ENCODE measurements at regions not wholly inside any gene's neighbourhood (a gene's known extent, or its start where the extent isn't known, plus 50 kb on each side); places are given as distances from the start of the nearest gene placed in this dataset.

GRCh38 chr7:89232-90019 lies 102.9 kb upstream of the FAM20C start:
- CTCF ChIA-PET, result interaction anchor here (0.7 kb wide), 1 partner anchor 30 kb away, joined by 3 read pairs; no protein-coding TSS in a partner anchor
- Histone ChIP-seq H3K36me3 (ENCODE audit: control insufficient read depth in 4 of 4, insufficient read depth in 4 of 4, low read length in 3 of 4) (no peaks in the 10 kb centered on the region), H3K4me3 (ENCODE audit: control insufficient read depth in 1 of 7, extremely low read depth in 1 of 7, insufficient read depth in 4 of 7, low read depth in 2 of 7, low read length in 6 of 7) (no peak overlapping the region), H3K27me3 (replicated peaks in 2 of 5; ENCODE audit: control insufficient read depth in 4 of 5, insufficient read depth in 5 of 5, low read length in 4 of 5) (no peaks in the 10 kb centered on the region), H3K4me1 (ENCODE audit: control extremely low read depth in 1 of 4, control insufficient read depth in 4 of 4, insufficient read depth in 4 of 4, low read length in 3 of 4) (peaks cover 0 to 24% (median 15%) of the 10 kb centered on the region in 4 experiments), H3K27ac (ENCODE audit: insufficient read depth in 1 of 2, low read depth in 1 of 2, low read length in 2 of 2, poor library complexity in 1 of 2, severe bottlenecking in 2 of 2) (no peak overlapping the region), H3K9me3 (ENCODE audit: control extremely low read depth in 1 of 5, control insufficient read depth in 4 of 5, insufficient read depth in 2 of 5, low read depth in 1 of 5, low read length in 4 of 5) (no peaks in the 10 kb centered on the region)
- 84% methylated on average over 7 of the region's 9 CpGs for WGBS (ENCODE audit: insufficient coverage)
- peak; percentile 54 to 96 (median 88) for DNase-seq
- POLR2A ChIA-PET, result interaction anchor here (0.6 kb wide), 1 partner anchor 18 kb away, joined by 3 read pairs; no protein-coding TSS in a partner anchor

GRCh38 chr7:90111-91063 lies 102.0 kb upstream of the FAM20C start:
- Histone ChIP-seq H3K27me3 (replicated peaks in 2 of 5; ENCODE audit: control insufficient read depth in 4 of 5, insufficient read depth in 5 of 5, low read length in 4 of 5) (no peaks in the 10 kb centered on the region), H3K4me1 (ENCODE audit: control extremely low read depth in 1 of 4, control insufficient read depth in 4 of 4, insufficient read depth in 4 of 4, low read length in 3 of 4) (peaks cover 0 to 24% (median 15%) of the 10 kb centered on the region in 4 experiments), H3K9me3 (ENCODE audit: control extremely low read depth in 1 of 5, control insufficient read depth in 4 of 5, insufficient read depth in 2 of 5, low read depth in 1 of 5, low read length in 4 of 5) (no peaks in the 10 kb centered on the region), H3K36me3 (ENCODE audit: control insufficient read depth in 4 of 4, insufficient read depth in 4 of 4, low read length in 3 of 4) (no peaks in the 10 kb centered on the region), H3K27ac (ENCODE audit: insufficient read depth in 1 of 2, low read depth in 1 of 2, low read length in 2 of 2, poor library complexity in 1 of 2, severe bottlenecking in 2 of 2) (no peak overlapping the region), H3K4me3 (ENCODE audit: control insufficient read depth in 1 of 7, extremely low read depth in 1 of 7, insufficient read depth in 4 of 7, low read depth in 2 of 7, low read length in 6 of 7) (no peak overlapping the region)
- POLR2A ChIA-PET, result interaction anchor here (0.7 kb wide), 1 partner anchor 24 kb away, joined by 3 read pairs; no protein-coding TSS in a partner anchor
- 74% methylated on average over 13 of the region's 13 CpGs for WGBS (ENCODE audit: insufficient coverage)
- peak in 2 of 3 donors; percentile 26 to 59 for DNase-seq
- CTCF ChIA-PET, result interaction anchor here (0.7 kb wide), 1 partner anchor 29 kb away, joined by 3 read pairs; no protein-coding TSS in a partner anchor

GRCh38 chr7:91396-92175 lies 100.8 kb upstream of the FAM20C start:
- ChIA-PET POLR2A (no interaction called here), CTCF (no interaction called here)
- Histone ChIP-seq H3K27ac (ENCODE audit: insufficient read depth in 1 of 2, low read depth in 1 of 2, low read length in 2 of 2, poor library complexity in 1 of 2, severe bottlenecking in 2 of 2) (no peak overlapping the region), H3K4me3 (ENCODE audit: control insufficient read depth in 1 of 7, extremely low read depth in 1 of 7, insufficient read depth in 4 of 7, low read depth in 2 of 7, low read length in 6 of 7) (no peak overlapping the region), H3K4me1 (ENCODE audit: control extremely low read depth in 1 of 4, control insufficient read depth in 4 of 4, insufficient read depth in 4 of 4, low read length in 3 of 4) (peaks cover 0 to 24% (median 15%) of the 10 kb centered on the region in 4 experiments), H3K36me3 (ENCODE audit: control insufficient read depth in 4 of 4, insufficient read depth in 4 of 4, low read length in 3 of 4) (no peaks in the 10 kb centered on the region), H3K9me3 (ENCODE audit: control extremely low read depth in 1 of 5, control insufficient read depth in 4 of 5, insufficient read depth in 2 of 5, low read depth in 1 of 5, low read length in 4 of 5) (no peaks in the 10 kb centered on the region), H3K27me3 (replicated peaks in 2 of 5; ENCODE audit: control insufficient read depth in 4 of 5, insufficient read depth in 5 of 5, low read length in 4 of 5) (no peaks in the 10 kb centered on the region)
- no peak for DNase-seq
- 93% methylated on average over 18 of the region's 18 CpGs for WGBS (ENCODE audit: insufficient coverage)

- DNase-seq, result no peak
Measured at GRCh38 chr7:92231-92674, 100.1 kb upstream of the FAM20C start.

GRCh38 chr7:92888-93672 lies 99.3 kb upstream of the FAM20C start:
- DNase-seq, result no peak
- ChIA-PET POLR2A (no interaction called here), CTCF (interaction anchor here (0.8 to 1.8 kb wide), 2 partner anchors 7 to 35 kb away, joined by 3 to 4 read pairs; no protein-coding TSS in a partner anchor)
- Histone ChIP-seq H3K4me1 (ENCODE audit: control extremely low read depth in 1 of 4, control insufficient read depth in 4 of 4, insufficient read depth in 4 of 4, low read length in 3 of 4) (peaks cover 0 to 24% (median 15%) of the 10 kb centered on the region in 4 experiments), H3K27ac (ENCODE audit: insufficient read depth in 1 of 2, low read depth in 1 of 2, low read length in 2 of 2, poor library complexity in 1 of 2, severe bottlenecking in 2 of 2) (no peak overlapping the region), H3K4me3 (ENCODE audit: control insufficient read depth in 1 of 7, extremely low read depth in 1 of 7, insufficient read depth in 4 of 7, low read depth in 2 of 7, low read length in 6 of 7) (no peak overlapping the region), H3K9me3 (ENCODE audit: control extremely low read depth in 1 of 5, control insufficient read depth in 4 of 5, insufficient read depth in 2 of 5, low read depth in 1 of 5, low read length in 4 of 5) (peaks cover 0 to 12% (median 3%) of the 10 kb centered on the region in 5 experiments), H3K27me3 (replicated peaks in 2 of 5; ENCODE audit: control insufficient read depth in 4 of 5, insufficient read depth in 5 of 5, low read length in 4 of 5) (no peaks in the 10 kb centered on the region), H3K36me3 (ENCODE audit: control insufficient read depth in 4 of 4, insufficient read depth in 4 of 4, low read length in 3 of 4) (no peaks in the 10 kb centered on the region)
- 94% methylated on average over 24 of the region's 27 CpGs for WGBS (ENCODE audit: insufficient coverage)

More at GRCh38 chr7:92231-92674, 100.1 kb upstream of the FAM20C start:
- no peak overlapping the region for H3K27ac ChIP-seq (ENCODE audit: insufficient read depth in 1 of 2, low read depth in 1 of 2, low read length in 2 of 2, poor library complexity in 1 of 2, severe bottlenecking in 2 of 2)
- WGBS (ENCODE audit: insufficient coverage), result 93% methylated on average over 6 of the region's 6 CpGs
- CTCF ChIA-PET, result no interaction called here
- H3K27me3 ChIP-seq (replicated peaks in 2 of 5; ENCODE audit: control insufficient read depth in 4 of 5, insufficient read depth in 5 of 5, low read length in 4 of 5), result no peaks in the 10 kb centered on the region
- POLR2A ChIA-PET, result no interaction called here
- no peak overlapping the region for H3K4me3 ChIP-seq (ENCODE audit: control insufficient read depth in 1 of 7, extremely low read depth in 1 of 7, insufficient read depth in 4 of 7, low read depth in 2 of 7, low read length in 6 of 7)
- H3K4me1 ChIP-seq (ENCODE audit: control extremely low read depth in 1 of 4, control insufficient read depth in 4 of 4, insufficient read depth in 4 of 4, low read length in 3 of 4), result peaks cover 0 to 24% (median 15%) of the 10 kb centered on the region in 4 experiments
- H3K36me3 ChIP-seq (ENCODE audit: control insufficient read depth in 4 of 4, insufficient read depth in 4 of 4, low read length in 3 of 4), result no peaks in the 10 kb centered on the region
- H3K9me3 ChIP-seq (ENCODE audit: control extremely low read depth in 1 of 5, control insufficient read depth in 4 of 5, insufficient read depth in 2 of 5, low read depth in 1 of 5, low read length in 4 of 5), result peaks cover 0 to 4% (median 0%) of the 10 kb centered on the region in 5 experiments

GRCh38 chr7:94251-94801 lies 98.0 kb upstream of the FAM20C start:
- H3K27me3 ChIP-seq (replicated peaks in 2 of 5; ENCODE audit: control insufficient read depth in 4 of 5, insufficient read depth in 5 of 5, low read length in 4 of 5), result no peaks in the 10 kb centered on the region
- DNase-seq, result no peak
- H3K9me3 ChIP-seq (ENCODE audit: control extremely low read depth in 1 of 5, control insufficient read depth in 4 of 5, insufficient read depth in 2 of 5, low read depth in 1 of 5, low read length in 4 of 5), result peaks cover 0 to 17% (median 3%) of the 10 kb centered on the region in 5 experiments
- no peaks in the 10 kb centered on the region for H3K36me3 ChIP-seq (ENCODE audit: control insufficient read depth in 4 of 4, insufficient read depth in 4 of 4, low read length in 3 of 4)
- H3K4me3 ChIP-seq (ENCODE audit: control insufficient read depth in 1 of 7, extremely low read depth in 1 of 7, insufficient read depth in 4 of 7, low read depth in 2 of 7, low read length in 6 of 7), result no peak overlapping the region
- ChIA-PET POLR2A (no interaction called here), CTCF (interaction anchor here (0.8 to 1.8 kb wide), 2 partner anchors 8 to 36 kb away, joined by 3 to 4 read pairs; no protein-coding TSS in a partner anchor)
- 96% methylated on average over 6 of the region's 6 CpGs for WGBS (ENCODE audit: insufficient coverage)
- H3K4me1 ChIP-seq (ENCODE audit: control extremely low read depth in 1 of 4, control insufficient read depth in 4 of 4, insufficient read depth in 4 of 4, low read length in 3 of 4), result peaks cover 0 to 14% (median 6%) of the 10 kb centered on the region in 4 experiments
- no peak overlapping the region for H3K27ac ChIP-seq (ENCODE audit: insufficient read depth in 1 of 2, low read depth in 1 of 2, low read length in 2 of 2, poor library complexity in 1 of 2, severe bottlenecking in 2 of 2)
